HEK293 (cell line): ENCODE measurements at regions not wholly inside any gene's neighbourhood (a gene's known extent, or its start where the extent isn't known, plus 50 kb on each side); places are given as distances from the start of the nearest gene placed in this dataset.
A peak's percentile ranks its signal among the peaks of the same experiment; 100 is the strongest.

Experiments
- KLF7 ChIP-seq: fragments of 450-650 bp; formaldehyde crosslinking; IDR thresholded peaks from 2 replicates; pipeline ENCODE4 v1.5.1; 2016; ENCODE audit warnings: missing biosample characterization, missing genetic modification characterization, borderline replicate concordance
- MYNN ChIP-seq: fragments of 450-650 bp; formaldehyde crosslinking; IDR thresholded peaks from 2 replicates; pipeline ENCODE4 v1.5.1; 2016; ENCODE audit warnings: missing biosample characterization, missing genetic modification characterization, borderline replicate concordance
- OSR2 ChIP-seq: fragments of 450-650 bp; formaldehyde crosslinking; IDR thresholded peaks from 2 replicates; pipeline ENCODE4 v1.5.1; 2016; ENCODE audit warnings: missing biosample characterization, missing genetic modification characterization
- TRIM28 ChIP-seq: IDR thresholded peaks from 2 replicates; pipeline ENCODE4 v1.6.1; 2011; ENCODE audit warnings: low read length, control low read depth, borderline replicate concordance
- ZBTB7A ChIP-seq: fragments of 450-650 bp; formaldehyde crosslinking; IDR thresholded peaks from 2 replicates; pipeline ENCODE4 v1.5.1; 2016; ENCODE audit warnings: low read depth, missing biosample characterization, missing genetic modification characterization
- ZFP3 ChIP-seq: fragments of 450-650 bp; formaldehyde crosslinking; IDR thresholded peaks from 2 replicates; pipeline ENCODE4 v1.5.1; 2016; ENCODE audit warnings: low read depth, missing biosample characterization, missing genetic modification characterization
- ZNF138 ChIP-seq: fragments of 450-650 bp; formaldehyde crosslinking; IDR thresholded peaks from 2 replicates; pipeline ENCODE4 v1.5.1; 2016; ENCODE audit warnings: missing biosample characterization, missing genetic modification characterization, borderline replicate concordance
- ZNF140 ChIP-seq: fragments of 450-650 bp; formaldehyde crosslinking; IDR thresholded peaks from 2 replicates; pipeline ENCODE4 v1.5.1; 2016; ENCODE audit warnings: missing biosample characterization, missing genetic modification characterization
- ZNF157 ChIP-seq: fragments of 450-650 bp; formaldehyde crosslinking; IDR thresholded peaks from 2 replicates; pipeline ENCODE4 v1.5.1; 2016; ENCODE audit warnings: missing biosample characterization, missing genetic modification characterization
- ZNF2 ChIP-seq: fragments of 450-650 bp; formaldehyde crosslinking; IDR thresholded peaks from 2 replicates; pipeline ENCODE4 v1.5.1; 2016; ENCODE audit warnings: missing biosample characterization, missing genetic modification characterization
- ZNF214 ChIP-seq: fragments of 450-650 bp; formaldehyde crosslinking; IDR thresholded peaks from 2 replicates; pipeline ENCODE4 v1.5.1; 2017; ENCODE audit warnings: missing biosample characterization, mild to moderate bottlenecking, missing genetic modification characterization, borderline replicate concordance
- ZNF223 ChIP-seq: fragments of 450-650 bp; formaldehyde crosslinking; IDR thresholded peaks from 2 replicates; pipeline ENCODE4 v1.5.1; 2016; ENCODE audit warnings: missing biosample characterization, missing genetic modification characterization
- ZNF239 ChIP-seq: fragments of 450-650 bp; formaldehyde crosslinking; IDR thresholded peaks from 2 replicates; pipeline ENCODE4 v1.5.1; 2016; ENCODE audit warnings: missing biosample characterization, missing genetic modification characterization
- ZNF248 ChIP-seq: fragments of 450-650 bp; formaldehyde crosslinking; IDR thresholded peaks from 2 replicates; pipeline ENCODE4 v1.5.1; 2017; ENCODE audit warnings: missing biosample characterization, missing genetic modification characterization
- ZNF274 ChIP-seq, 2 experiments: fragments of 200-500 bp in 1 of 2; fragments of 450-650 bp in 1 of 2; sonication (Bioruptor generic) in 1 of 2; formaldehyde crosslinking in 1 of 2; IDR thresholded peaks; 2 replicates each; pipeline versions ENCODE4 v1.5.1 to v1.6.1; 2014 to 2016; ENCODE audit warnings: borderline replicate concordance in 1 of 2, inconsistent platforms in 1 of 2, low read length in 1 of 2, missing biosample characterization in 1 of 2, missing genetic modification characterization in 1 of 2
- ZNF311 ChIP-seq: fragments of 450-650 bp; formaldehyde crosslinking; IDR thresholded peaks from 2 replicates; pipeline ENCODE4 v1.5.1; 2017; ENCODE audit warnings: missing biosample characterization, missing genetic modification characterization, borderline replicate concordance
- ZNF558 ChIP-seq: fragments of 450-650 bp; formaldehyde crosslinking; IDR thresholded peaks from 2 replicates; pipeline ENCODE4 v1.5.1; 2016; ENCODE audit warnings: missing biosample characterization, missing genetic modification characterization
- ZNF621 ChIP-seq: fragments of 450-650 bp; formaldehyde crosslinking; IDR thresholded peaks from 2 replicates; pipeline ENCODE4 v1.5.1; 2017; ENCODE audit warnings: missing biosample characterization, missing genetic modification characterization
- ZNF629 ChIP-seq: fragments of 450-650 bp; formaldehyde crosslinking; IDR thresholded peaks from 2 replicates; pipeline ENCODE4 v1.5.1; 2017; ENCODE audit warnings: missing biosample characterization, missing genetic modification characterization
- ZNF660 ChIP-seq: fragments of 450-650 bp; IDR thresholded peaks from 2 replicates; pipeline ENCODE4 v1.5.1; 2018; ENCODE audit warnings: missing biosample characterization, mild to moderate bottlenecking, missing genetic modification characterization
- ZNF768 ChIP-seq: fragments of 450-650 bp; formaldehyde crosslinking; IDR thresholded peaks from 2 replicates; pipeline ENCODE4 v1.5.1; 2018; ENCODE audit warnings: missing biosample characterization, mild to moderate bottlenecking, missing genetic modification characterization
- ZNF777 ChIP-seq: fragments of 450-650 bp; formaldehyde crosslinking; IDR thresholded peaks from 2 replicates; pipeline ENCODE4 v1.5.1; 2017; ENCODE audit warnings: missing biosample characterization, missing genetic modification characterization, borderline replicate concordance
- ZSCAN23 ChIP-seq: fragments of 450-650 bp; formaldehyde crosslinking; IDR thresholded peaks from 2 replicates; pipeline ENCODE4 v1.5.1; 2016; ENCODE audit warnings: missing biosample characterization, missing genetic modification characterization
- TF ChIP-seq, protein P1 (sequence below): fragments of 450-650 bp; formaldehyde crosslinking; IDR thresholded peaks from 2 replicates; pipeline ENCODE4 v1.5.1; 2016; ENCODE audit warnings: missing biosample characterization, missing genetic modification characterization
- TF ChIP-seq, protein P2 (sequence below): fragments of 450-650 bp; formaldehyde crosslinking; IDR thresholded peaks from 2 replicates; pipeline ENCODE4 v1.5.1; 2016; ENCODE audit warnings: missing biosample characterization, missing genetic modification characterization
- TF ChIP-seq, protein P3 (sequence below): fragments of 450-650 bp; formaldehyde crosslinking; IDR thresholded peaks from 2 replicates; pipeline ENCODE4 v1.5.1; 2016; ENCODE audit warnings: missing biosample characterization, missing genetic modification characterization
- TF ChIP-seq, protein P4 (sequence below): fragments of 450-650 bp; formaldehyde crosslinking; IDR thresholded peaks from 2 replicates; pipeline ENCODE4 v1.5.1; 2016; ENCODE audit warnings: missing biosample characterization, missing genetic modification characterization
- TF ChIP-seq, protein P5 (sequence below): fragments of 450-650 bp; formaldehyde crosslinking; IDR thresholded peaks from 2 replicates; pipeline ENCODE4 v1.5.1; 2016; ENCODE audit warnings: missing biosample characterization, missing genetic modification characterization
- TF ChIP-seq, protein P6 (sequence below): fragments of 450-650 bp; formaldehyde crosslinking; IDR thresholded peaks from 2 replicates; pipeline ENCODE4 v1.5.1; 2016; ENCODE audit warnings: missing biosample characterization, missing genetic modification characterization

DNA sequence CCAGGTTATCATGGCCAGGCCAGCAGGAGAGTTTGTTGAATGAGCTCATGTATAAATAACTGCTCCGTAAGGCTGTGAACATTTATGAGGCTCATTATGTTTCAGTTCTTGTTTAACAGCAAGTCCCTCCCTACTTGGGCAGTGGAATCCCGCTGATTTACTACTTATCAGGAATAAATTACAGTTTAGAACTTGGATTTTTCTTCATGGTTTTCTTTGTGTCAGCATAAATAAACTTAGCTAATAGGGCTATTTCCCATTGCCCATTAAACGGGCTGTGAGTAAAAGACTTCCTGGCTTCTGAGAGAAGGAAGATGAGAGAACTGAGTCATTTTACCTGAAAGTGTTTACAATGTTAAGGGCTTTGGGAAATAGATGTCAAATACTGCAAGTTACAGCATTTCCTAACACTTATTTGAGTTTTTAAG is 701.6 kb upstream of the ANKRD30A start (continued):
- TF ChIP-seq, protein P1, sequence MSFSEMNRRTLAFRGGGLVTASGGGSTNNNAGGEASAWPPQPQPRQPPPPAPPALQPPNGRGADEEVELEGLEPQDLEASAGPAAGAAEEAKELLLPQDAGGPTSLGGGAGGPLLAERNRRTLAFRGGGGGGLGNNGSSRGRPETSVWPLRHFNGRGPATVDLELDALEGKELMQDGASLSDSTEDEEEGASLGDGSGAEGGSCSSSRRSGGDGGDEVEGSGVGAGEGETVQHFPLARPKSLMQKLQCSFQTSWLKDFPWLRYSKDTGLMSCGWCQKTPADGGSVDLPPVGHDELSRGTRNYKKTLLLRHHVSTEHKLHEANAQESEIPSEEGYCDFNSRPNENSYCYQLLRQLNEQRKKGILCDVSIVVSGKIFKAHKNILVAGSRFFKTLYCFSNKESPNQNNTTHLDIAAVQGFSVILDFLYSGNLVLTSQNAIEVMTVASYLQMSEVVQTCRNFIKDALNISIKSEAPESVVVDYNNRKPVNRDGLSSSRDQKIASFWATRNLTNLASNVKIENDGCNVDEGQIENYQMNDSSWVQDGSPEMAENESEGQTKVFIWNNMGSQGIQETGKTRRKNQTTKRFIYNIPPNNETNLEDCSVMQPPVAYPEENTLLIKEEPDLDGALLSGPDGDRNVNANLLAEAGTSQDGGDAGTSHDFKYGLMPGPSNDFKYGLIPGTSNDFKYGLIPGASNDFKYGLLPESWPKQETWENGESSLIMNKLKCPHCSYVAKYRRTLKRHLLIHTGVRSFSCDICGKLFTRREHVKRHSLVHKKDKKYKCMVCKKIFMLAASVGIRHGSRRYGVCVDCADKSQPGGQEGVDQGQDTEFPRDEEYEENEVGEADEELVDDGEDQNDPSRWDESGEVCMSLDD: no peak
- TF ChIP-seq MYNN (tag by site-specific recombination): no peak
- TF ChIP-seq ZSCAN23 (tag by site-specific recombination): no peak
- TF ChIP-seq OSR2: peak; percentile 98
- TF ChIP-seq, protein P2, sequence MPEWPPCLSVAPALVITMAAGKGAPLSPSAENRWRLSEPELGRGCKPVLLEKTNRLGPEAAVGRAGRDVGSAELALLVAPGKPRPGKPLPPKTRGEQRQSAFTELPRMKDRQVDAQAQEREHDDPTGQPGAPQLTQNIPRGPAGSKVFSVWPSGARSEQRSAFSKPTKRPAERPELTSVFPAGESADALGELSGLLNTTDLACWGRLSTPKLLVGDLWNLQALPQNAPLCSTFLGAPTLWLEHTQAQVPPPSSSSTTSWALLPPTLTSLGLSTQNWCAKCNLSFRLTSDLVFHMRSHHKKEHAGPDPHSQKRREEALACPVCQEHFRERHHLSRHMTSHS (tag by site-specific recombination): peak; percentile 87
- 0 out of 2 replicates have a peak, but pooled peaks have one; percentile 69 for TF ChIP-seq ZNF660 (tag by site-specific recombination)
- no peak for TF ChIP-seq ZNF768 (tag by site-specific recombination)
- no peak for TF ChIP-seq ZNF138 (tag by site-specific recombination)
- TF ChIP-seq ZNF248 (tag by site-specific recombination): no peak
- TF ChIP-seq, protein P3, sequence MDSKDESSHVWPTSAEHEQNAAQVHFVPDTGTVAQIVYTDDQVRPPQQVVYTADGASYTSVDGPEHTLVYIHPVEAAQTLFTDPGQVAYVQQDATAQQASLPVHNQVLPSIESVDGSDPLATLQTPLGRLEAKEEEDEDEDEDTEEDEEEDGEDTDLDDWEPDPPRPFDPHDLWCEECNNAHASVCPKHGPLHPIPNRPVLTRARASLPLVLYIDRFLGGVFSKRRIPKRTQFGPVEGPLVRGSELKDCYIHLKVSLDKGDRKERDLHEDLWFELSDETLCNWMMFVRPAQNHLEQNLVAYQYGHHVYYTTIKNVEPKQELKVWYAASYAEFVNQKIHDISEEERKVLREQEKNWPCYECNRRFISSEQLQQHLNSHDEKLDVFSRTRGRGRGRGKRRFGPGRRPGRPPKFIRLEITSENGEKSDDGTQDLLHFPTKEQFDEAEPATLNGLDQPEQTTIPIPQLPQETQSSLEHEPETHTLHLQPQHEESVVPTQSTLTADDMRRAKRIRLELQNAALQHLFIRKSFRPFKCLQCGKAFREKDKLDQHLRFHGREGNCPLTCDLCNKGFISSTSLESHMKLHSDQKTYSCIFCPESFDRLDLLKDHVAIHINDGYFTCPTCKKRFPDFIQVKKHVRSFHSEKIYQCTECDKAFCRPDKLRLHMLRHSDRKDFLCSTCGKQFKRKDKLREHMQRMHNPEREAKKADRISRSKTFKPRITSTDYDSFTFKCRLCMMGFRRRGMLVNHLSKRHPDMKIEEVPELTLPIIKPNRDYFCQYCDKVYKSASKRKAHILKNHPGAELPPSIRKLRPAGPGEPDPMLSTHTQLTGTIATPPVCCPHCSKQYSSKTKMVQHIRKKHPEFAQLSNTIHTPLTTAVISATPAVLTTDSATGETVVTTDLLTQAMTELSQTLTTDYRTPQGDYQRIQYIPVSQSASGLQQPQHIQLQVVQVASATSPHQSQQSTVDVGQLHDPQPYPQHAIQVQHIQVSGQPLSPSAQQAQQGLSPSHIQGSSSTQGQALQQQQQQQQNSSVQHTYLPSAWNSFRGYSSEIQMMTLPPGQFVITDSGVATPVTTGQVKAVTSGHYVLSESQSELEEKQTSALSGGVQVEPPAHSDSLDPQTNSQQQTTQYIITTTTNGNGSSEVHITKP: peak; percentile 41; the same call in 1 of the 2 replicates
- TF ChIP-seq ZNF2 (tag by site-specific recombination): peak; percentile 74
- peak; percentile 35; the same call in 1 of the 2 replicates for TF ChIP-seq ZFP3 (tag by site-specific recombination)
- peak; percentile 74 for TF ChIP-seq KLF7
- TF ChIP-seq ZNF777 (tag by site-specific recombination): no peak
- TF ChIP-seq ZNF214 (tag by site-specific recombination): no peak; the same call in 1 of the 2 replicates
- no peak for TF ChIP-seq ZNF140 (tag by site-specific recombination)
- TF ChIP-seq ZNF239 (tag by site-specific recombination): no peak
- peak; percentile 68; the same call in 1 of the 2 replicates for TF ChIP-seq TRIM28
- no peak for TF ChIP-seq ZNF311 (tag by site-specific recombination)
- no peak for TF ChIP-seq ZNF223
- no peak for TF ChIP-seq ZNF621 (tag by site-specific recombination)
- TF ChIP-seq ZNF274 (IDR thresholded peaks at IDR 0.05; ENCODE audit: low read length): no peak
- TF ChIP-seq ZNF274 (tag by site-specific recombination; IDR thresholded peaks at IDR 0.05; ENCODE audit: borderline replicate concordance): no peak
- no peak for TF ChIP-seq ZNF157 (tag by site-specific recombination)
- TF ChIP-seq, protein P4, sequence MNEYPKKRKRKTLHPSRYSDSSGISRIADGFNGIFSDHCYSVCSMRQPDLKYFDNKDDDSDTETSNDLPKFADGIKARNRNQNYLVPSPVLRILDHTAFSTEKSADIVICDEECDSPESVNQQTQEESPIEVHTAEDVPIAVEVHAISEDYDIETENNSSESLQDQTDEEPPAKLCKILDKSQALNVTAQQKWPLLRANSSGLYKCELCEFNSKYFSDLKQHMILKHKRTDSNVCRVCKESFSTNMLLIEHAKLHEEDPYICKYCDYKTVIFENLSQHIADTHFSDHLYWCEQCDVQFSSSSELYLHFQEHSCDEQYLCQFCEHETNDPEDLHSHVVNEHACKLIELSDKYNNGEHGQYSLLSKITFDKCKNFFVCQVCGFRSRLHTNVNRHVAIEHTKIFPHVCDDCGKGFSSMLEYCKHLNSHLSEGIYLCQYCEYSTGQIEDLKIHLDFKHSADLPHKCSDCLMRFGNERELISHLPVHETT (tag by site-specific recombination): peak; percentile 86
- peak; percentile 81 for TF ChIP-seq ZNF629
- peak; percentile 52; the same call in 1 of the 2 replicates for TF ChIP-seq ZNF558 (tag by site-specific recombination)
- TF ChIP-seq, protein P5, sequence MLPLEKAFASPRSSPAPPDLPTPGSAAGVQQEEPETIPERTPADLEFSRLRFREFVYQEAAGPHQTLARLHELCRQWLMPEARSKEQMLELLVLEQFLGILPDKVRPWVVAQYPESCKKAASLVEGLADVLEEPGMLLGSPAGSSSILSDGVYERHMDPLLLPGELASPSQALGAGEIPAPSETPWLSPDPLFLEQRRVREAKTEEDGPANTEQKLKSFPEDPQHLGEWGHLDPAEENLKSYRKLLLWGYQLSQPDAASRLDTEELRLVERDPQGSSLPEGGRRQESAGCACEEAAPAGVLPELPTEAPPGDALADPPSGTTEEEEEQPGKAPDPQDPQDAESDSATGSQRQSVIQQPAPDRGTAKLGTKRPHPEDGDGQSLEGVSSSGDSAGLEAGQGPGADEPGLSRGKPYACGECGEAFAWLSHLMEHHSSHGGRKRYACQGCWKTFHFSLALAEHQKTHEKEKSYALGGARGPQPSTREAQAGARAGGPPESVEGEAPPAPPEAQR (tag by site-specific recombination): no peak
- TF ChIP-seq ZBTB7A (tag by site-specific recombination): no peak
- TF ChIP-seq, protein P6, sequence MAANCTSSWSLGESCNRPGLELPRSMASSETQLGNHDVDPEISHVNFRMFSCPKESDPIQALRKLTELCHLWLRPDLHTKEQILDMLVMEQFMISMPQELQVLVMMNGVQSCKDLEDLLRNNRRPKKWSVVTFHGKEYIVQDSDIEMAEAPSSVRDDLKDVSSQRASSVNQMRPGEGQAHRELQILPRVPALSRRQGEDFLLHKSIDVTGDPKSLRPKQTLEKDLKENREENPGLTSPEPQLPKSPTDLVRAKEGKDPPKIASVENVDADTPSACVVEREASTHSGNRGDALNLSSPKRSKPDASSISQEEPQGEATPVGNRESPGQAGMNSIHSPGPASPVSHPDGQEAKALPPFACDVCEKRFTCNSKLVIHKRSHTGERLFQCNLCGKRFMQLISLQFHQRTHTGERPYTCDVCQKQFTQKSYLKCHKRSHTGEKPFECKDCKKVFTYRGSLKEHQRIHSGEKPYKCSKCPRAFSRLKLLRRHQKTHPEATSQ: no peak
